ENCODE measurements at regions not wholly inside any gene's neighbourhood (a gene's known extent, or its start where the extent isn't known, plus 50 kb on each side); places are given as distances from the start of the nearest gene placed in this dataset.
"Not testable (repeated sequence)": the region's sequence is repeated elsewhere in the genome, so short reads cannot be mapped to it uniquely, and the experiment has no call there.

GRCh38 chr7:22066522-22066921, 120.8 kb upstream of the CDCA7L start:
- DNase-seq: no peak

- no peak for DNase-seq
These were observed 119.1 kb upstream of the CDCA7L start for GRCh38 chr7:22064816-22065215.

GRCh38 chr7:22061775-22062174, 116.1 kb upstream of the CDCA7L start:
- no peak for DNase-seq

- no peak for DNase-seq
These were observed 115.2 kb upstream of the CDCA7L start for GRCh38 chr7:22060863-22061262.

GRCh38 chr7:22060197-22060596, 114.5 kb upstream of the CDCA7L start:
- DNase-seq: no peak

GRCh38 chr7:22055226-22055625, 109.5 kb upstream of the CDCA7L start:
- DNase-seq: no peak

- no peak for DNase-seq
These were observed 107.1 kb upstream of the CDCA7L start for GRCh38 chr7:22052674-22053365.

GRCh38 chr7:22051886-22052673, 106.4 kb upstream of the CDCA7L start:
- no peak for DNase-seq

- DNase-seq: no peak
These were observed 104.2 kb upstream of the CDCA7L start for GRCh38 chr7:22049766-22050500.

- no peak for DNase-seq
These were observed 97.7 kb upstream of the CDCA7L start for GRCh38 chr7:22043367-22043766.

GRCh38 chr7:22040923-22041595, 95.4 kb upstream of the CDCA7L start:
- DNase-seq: no peak

GRCh38 chr7:22039670-22040069, 94.0 kb upstream of the CDCA7L start:
- no peak for DNase-seq

GRCh38 chr7:22032356-22032755, 86.7 kb upstream of the CDCA7L start:
- DNase-seq: not testable (repeated sequence)

GRCh38 chr7:22028656-22029055, 83.0 kb upstream of the CDCA7L start:
- not testable (repeated sequence) for DNase-seq

- DNase-seq: no peak
These were observed 81.8 kb upstream of the CDCA7L start for GRCh38 chr7:22027475-22027874.

GRCh38 chr7:22025983-22026382, 80.3 kb upstream of the CDCA7L start:
- no peak for DNase-seq

- no peak for DNase-seq
These were observed 79.4 kb upstream of the CDCA7L start for GRCh38 chr7:22025075-22025474.

- no peak for DNase-seq
These were observed 74.2 kb upstream of the CDCA7L start for GRCh38 chr7:22019931-22020330.

- no peak for DNase-seq
These were observed 70.8 kb upstream of the CDCA7L start for GRCh38 chr7:22016507-22016906.

GRCh38 chr7:22013711-22014110, 68.0 kb upstream of the CDCA7L start:
- DNase-seq: no peak

GRCh38 chr7:22008683-22009082, 63.0 kb upstream of the CDCA7L start:
- no peak for DNase-seq

- DNase-seq: no peak
These were observed 62.4 kb upstream of the CDCA7L start for GRCh38 chr7:22008087-22008486.

- no peak for DNase-seq
These were observed 59.5 kb upstream of the CDCA7L start for GRCh38 chr7:22005151-22005550.

Measured in SW 1271 (cell line).